ENCODE measurements at regions not wholly inside any gene's neighbourhood (a gene's known extent, or its start where the extent isn't known, plus 50 kb on each side); places are given as distances from the start of the nearest gene placed in this dataset.

- H3K9me3 ChIP-seq: no peaks in the 10 kb centered on the region
- Mint-ChIP-seq H3K27ac (ENCODE audit: unreplicated experiment) (no peak overlapping the region), H3K36me3 (ENCODE audit: insufficient read depth, unreplicated experiment) (no peaks in the 10 kb centered on the region), H3K4me3 (ENCODE audit: unreplicated experiment) (no peak overlapping the region), H3K4me1 (ENCODE audit: low read depth, unreplicated experiment) (no peaks in the 10 kb centered on the region), H3K27me3 (ENCODE audit: insufficient read depth, unreplicated experiment) (peaks cover 5% of the 10 kb centered on the region), H3K9me3 (ENCODE audit: unreplicated experiment) (no peaks in the 10 kb centered on the region)
- H3K4me3 ChIP-seq (ENCODE audit: low read depth, low read length): no peak overlapping the region
- TF ChIP-seq CTCF (IDR thresholded peaks at IDR 0.05; ENCODE audit: insufficient read depth in 1 of 2, low read depth in 1 of 2, low read length in 1 of 2, severe bottlenecking in 1 of 2, unreplicated experiment in 1 of 2): no peak
- no peaks in the 10 kb centered on the region; the same call in 1 of the 2 replicates for H3K27me3 ChIP-seq (replicated peaks; ENCODE audit: control insufficient read depth, insufficient read depth, low read length)
- no peaks in the 10 kb centered on the region for H3K36me3 ChIP-seq (ENCODE audit: control insufficient read depth, insufficient read depth, low read length)
- no peak for DNase-seq
- H3K4me1 ChIP-seq: no peaks in the 10 kb centered on the region
- BruUV-seq (replicated peaks): no TSS peak
- POLR2A ChIA-PET: no interaction called here
- intact Hi-C loops (cut with micrococcal nuclease; ENCODE audit: unreplicated experiment): no loop called here
- CTCF ChIA-PET: interaction anchor here (0.9 kb wide), 1 partner anchor 89 kb away, joined by 3 read pairs; no protein-coding TSS in a partner anchor
Measured at GRCh38 chr3:190790185-190790584, 72.3 kb downstream of the GMNC start.

- peaks cover 5% of the 10 kb centered on the region for H3K27me3 Mint-ChIP-seq (ENCODE audit: insufficient read depth, unreplicated experiment)
- no peaks in the 10 kb centered on the region for H3K36me3 ChIP-seq (ENCODE audit: control insufficient read depth, insufficient read depth, low read length)
- ChIA-PET POLR2A (no interaction called here), CTCF (no interaction called here)
- H3K27me3 ChIP-seq (replicated peaks; ENCODE audit: control insufficient read depth, insufficient read depth, low read length): no peaks in the 10 kb centered on the region; the same call in 1 of the 2 replicates
- BruUV-seq (replicated peaks): no TSS peak
- H3K36me3 Mint-ChIP-seq (ENCODE audit: insufficient read depth, unreplicated experiment): no peaks in the 10 kb centered on the region
- H3K9me3 Mint-ChIP-seq (ENCODE audit: unreplicated experiment): no peaks in the 10 kb centered on the region
- H3K4me3 ChIP-seq (ENCODE audit: low read depth, low read length): no peak overlapping the region
- no peaks in the 10 kb centered on the region for H3K4me1 ChIP-seq
- H3K4me1 Mint-ChIP-seq (ENCODE audit: low read depth, unreplicated experiment): no peaks in the 10 kb centered on the region
- intact Hi-C loops (cut with micrococcal nuclease; ENCODE audit: unreplicated experiment): no loop called here
- no peak overlapping the region for H3K4me3 Mint-ChIP-seq (ENCODE audit: unreplicated experiment)
- TF ChIP-seq CTCF (IDR thresholded peaks at IDR 0.05; ENCODE audit: insufficient read depth in 1 of 2, low read depth in 1 of 2, low read length in 1 of 2, severe bottlenecking in 1 of 2, unreplicated experiment in 1 of 2): no peak
- no peak overlapping the region for H3K27ac Mint-ChIP-seq (ENCODE audit: unreplicated experiment)
- DNase-seq: no peak
- H3K9me3 ChIP-seq: no peaks in the 10 kb centered on the region
Measured at GRCh38 chr3:190786898-190787297, 75.6 kb downstream of the GMNC start.

- intact Hi-C loops (cut with micrococcal nuclease; ENCODE audit: unreplicated experiment): no loop called here
- ChIA-PET POLR2A (no interaction called here), CTCF (no interaction called here)
- TF ChIP-seq CTCF (IDR thresholded peaks at IDR 0.05; ENCODE audit: insufficient read depth in 1 of 2, low read depth in 1 of 2, low read length in 1 of 2, severe bottlenecking in 1 of 2, unreplicated experiment in 1 of 2): no peak
- no peaks in the 10 kb centered on the region for H3K4me1 ChIP-seq
- Mint-ChIP-seq H3K36me3 (ENCODE audit: insufficient read depth, unreplicated experiment) (no peaks in the 10 kb centered on the region), H3K27ac (ENCODE audit: unreplicated experiment) (no peak overlapping the region), H3K4me3 (ENCODE audit: unreplicated experiment) (no peak overlapping the region), H3K4me1 (ENCODE audit: low read depth, unreplicated experiment) (no peaks in the 10 kb centered on the region), H3K27me3 (ENCODE audit: insufficient read depth, unreplicated experiment) (peaks cover 5% of the 10 kb centered on the region), H3K9me3 (ENCODE audit: unreplicated experiment) (no peaks in the 10 kb centered on the region)
- no TSS peak for BruUV-seq (replicated peaks)
- no peaks in the 10 kb centered on the region for H3K9me3 ChIP-seq
- H3K4me3 ChIP-seq (ENCODE audit: low read depth, low read length): no peak overlapping the region
- no peaks in the 10 kb centered on the region for H3K36me3 ChIP-seq (ENCODE audit: control insufficient read depth, insufficient read depth, low read length)
- no peaks in the 10 kb centered on the region; the same call in 1 of the 2 replicates for H3K27me3 ChIP-seq (replicated peaks; ENCODE audit: control insufficient read depth, insufficient read depth, low read length)
- DNase-seq: no peak
Measured at GRCh38 chr3:190785047-190785446, 77.4 kb downstream of the GMNC start.

Measured in Caco-2 (cell line).